Neural cell (in vitro differentiated cells): ENCODE measurements at regions not wholly inside any gene's neighbourhood (a gene's known extent, or its start where the extent isn't known, plus 50 kb on each side); places are given as distances from the start of the nearest gene placed in this dataset.
A peak's percentile ranks its signal among the peaks of the same experiment; 100 is the strongest.

Source experiments
- CTCF ChIP-seq: fragments of 450-650 bp; IDR thresholded peaks from 2 replicates; pipeline ENCODE4 v1.5.1; 2014; ENCODE audit warnings: antibody characterized with exemption, mild to moderate bottlenecking, moderate library complexity; ENCODE audit not compliant: poor library complexity, severe bottlenecking
- EP300 ChIP-seq: fragments of 450-650 bp; conservative IDR thresholded peaks from 2 replicates; pipeline ENCODE4 v1.6.1; 2014; ENCODE audit warnings: antibody characterized with exemption, mild to moderate bottlenecking, moderate library complexity; ENCODE audit not compliant: poor library complexity, severe bottlenecking
- POLR2AphosphoS5 ChIP-seq: IDR thresholded peaks from 2 replicates; pipeline ENCODE4 v1.6.1; 2012
- RAD21 ChIP-seq: fragments of 450-650 bp; conservative IDR thresholded peaks from 2 replicates; pipeline ENCODE4 v1.6.1; 2014; ENCODE audit warnings: antibody characterized with exemption, mild to moderate bottlenecking, moderate library complexity
- REST ChIP-seq: IDR thresholded peaks from 2 replicates; pipeline ENCODE4 v1.6.1; 2012; ENCODE audit warnings: borderline replicate concordance
- TAF1 ChIP-seq: IDR thresholded peaks from 2 replicates; pipeline ENCODE4 v1.6.1; 2012; ENCODE audit warnings: low read depth

GRCh38 chr2:82330155-82330554, 2025.6 kb upstream of the LRRTM1 start:
- no peak for TF ChIP-seq EP300
- no peak for TF ChIP-seq TAF1
- TF ChIP-seq REST = no peak
- no peak for TF ChIP-seq CTCF
- no peak for TF ChIP-seq RAD21
- peak; percentile 76 for TF ChIP-seq POLR2AphosphoS5
